Skin of body (tissue), 1 donor: ENCODE measurements at regions not wholly inside any gene's neighbourhood (a gene's known extent, or its start where the extent isn't known, plus 50 kb on each side); places are given as distances from the start of the nearest gene placed in this dataset.
"Not testable (repeated sequence)": the region's sequence is repeated elsewhere in the genome, so short reads cannot be mapped to it uniquely, and the experiment has no call there.

Experiments
- DNase-seq: peaks from one replicate; lab custom pipeline; 2025; lab: John Stamatoyannopoulos, UW

DNA sequence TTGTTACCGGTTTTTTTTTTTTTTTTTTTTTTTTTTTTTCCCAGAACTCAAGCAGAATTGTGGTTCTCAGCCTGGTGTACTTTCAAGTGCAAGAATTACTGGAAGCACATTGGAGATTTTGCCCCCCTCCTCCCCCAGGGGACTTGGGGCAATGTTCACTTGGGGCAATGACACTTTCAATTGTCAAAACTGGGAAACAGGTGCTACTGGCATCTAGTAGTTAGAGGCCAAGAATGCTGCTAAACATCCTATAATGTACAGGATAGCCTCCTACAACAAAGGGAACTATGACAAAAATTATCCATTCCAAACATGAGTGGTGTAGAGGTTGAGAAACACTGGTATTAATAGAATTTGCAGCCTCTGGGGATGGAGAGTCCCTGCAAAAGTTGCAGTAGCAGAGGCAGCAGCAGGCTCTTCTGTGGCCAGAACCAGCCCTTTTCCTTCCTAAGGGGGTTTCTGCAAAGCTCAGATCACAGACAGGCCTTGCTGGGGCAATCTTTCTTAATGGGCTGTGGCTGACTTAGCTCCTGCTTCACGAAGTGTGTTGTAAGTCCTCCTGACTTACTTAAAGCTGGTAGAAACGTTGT is 144.3 kb upstream of the MRPS22 start:
- DNase-seq = no peak

DNA sequence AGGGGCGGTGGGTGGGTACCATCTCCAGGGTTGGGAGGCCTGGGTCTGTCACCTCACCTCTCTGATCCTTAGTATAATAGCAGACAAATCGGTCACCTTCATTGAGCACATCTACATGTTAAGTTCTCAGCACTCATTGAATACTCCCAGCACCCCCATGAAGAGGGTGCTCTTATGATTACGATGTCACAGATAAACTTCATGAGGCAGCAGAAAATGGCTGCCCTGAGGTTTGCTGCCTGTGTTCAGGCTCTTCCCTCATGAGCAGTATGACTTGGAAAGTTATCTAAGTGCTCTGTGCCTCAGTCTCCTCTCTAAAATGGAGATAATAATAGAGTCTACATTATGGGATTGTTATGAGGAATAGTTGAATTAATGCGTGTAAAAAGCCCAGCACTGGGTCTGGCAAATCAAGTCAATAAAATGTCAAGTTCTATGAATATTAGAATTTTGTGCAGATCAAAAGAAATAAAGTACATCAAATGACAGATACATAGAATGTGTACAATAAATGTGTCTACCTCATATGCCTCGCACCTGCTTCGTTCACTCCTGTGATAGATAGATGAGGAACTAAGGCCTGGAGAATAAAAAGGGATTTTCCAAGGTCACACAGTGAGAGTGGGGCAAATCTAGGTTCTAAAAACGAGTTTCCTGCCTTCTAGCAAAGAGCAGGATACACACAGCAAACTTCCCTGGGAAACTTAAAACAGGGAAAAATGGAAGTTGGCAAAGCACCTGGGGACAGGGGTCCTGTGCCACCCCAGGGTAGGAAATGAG is 142.2 kb upstream of the MRPS22 start:
- DNase-seq = no peak

DNA sequence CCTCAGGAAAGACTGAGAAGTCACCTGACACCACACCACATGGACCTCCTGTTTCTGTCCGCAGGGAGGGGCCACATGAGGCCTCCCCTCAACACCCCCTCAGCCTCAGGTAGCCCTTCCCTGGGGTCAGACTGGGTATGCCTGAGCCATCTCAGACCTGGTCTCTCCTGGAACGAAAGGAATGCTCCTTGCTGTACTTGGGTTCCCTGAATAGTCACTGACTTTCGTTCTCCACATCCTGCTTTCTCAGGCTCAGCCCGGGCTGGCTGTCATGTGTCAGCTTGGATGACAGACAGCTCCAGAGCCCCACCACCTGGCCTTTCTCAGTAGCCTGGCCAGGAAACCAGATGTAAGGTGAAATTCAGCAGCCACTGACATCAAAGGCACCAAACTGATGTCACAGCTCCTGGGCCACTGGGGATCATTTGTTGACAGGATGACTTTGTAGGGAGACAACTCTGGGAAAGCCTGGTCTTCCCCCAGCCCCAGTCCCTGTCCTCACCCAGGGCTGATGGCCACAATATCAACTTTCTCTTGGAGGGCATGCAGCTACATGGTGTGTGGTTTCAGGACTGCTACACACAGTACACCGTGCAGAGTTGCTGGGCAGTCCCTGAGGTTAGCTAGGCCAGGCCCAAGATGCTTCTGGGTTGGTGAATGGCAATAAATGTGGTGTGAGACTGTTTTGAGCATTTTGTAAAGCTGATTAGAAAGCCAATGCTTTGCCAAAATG is 141.4 kb upstream of the MRPS22 start:
- no peak for DNase-seq

DNA sequence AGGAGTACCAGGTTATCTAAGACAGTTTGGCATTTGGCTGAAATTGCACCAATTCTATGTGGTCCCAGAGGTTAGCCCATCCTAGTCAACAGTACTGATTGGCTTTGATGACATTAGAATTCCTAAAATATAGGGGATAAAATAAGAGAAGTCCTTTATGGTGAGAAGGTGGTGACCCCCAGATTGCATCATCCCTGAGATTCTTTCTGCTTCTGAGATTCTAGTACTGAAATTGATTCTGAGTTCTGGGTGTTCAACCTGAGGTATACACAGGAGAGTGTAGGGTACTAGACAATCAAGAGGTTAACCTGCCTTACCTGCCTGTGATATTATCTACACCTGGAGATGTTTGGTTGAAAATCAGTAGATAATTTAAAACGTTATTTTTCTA is 140.9 kb upstream of the MRPS22 start:
- DNase-seq = no peak

DNA sequence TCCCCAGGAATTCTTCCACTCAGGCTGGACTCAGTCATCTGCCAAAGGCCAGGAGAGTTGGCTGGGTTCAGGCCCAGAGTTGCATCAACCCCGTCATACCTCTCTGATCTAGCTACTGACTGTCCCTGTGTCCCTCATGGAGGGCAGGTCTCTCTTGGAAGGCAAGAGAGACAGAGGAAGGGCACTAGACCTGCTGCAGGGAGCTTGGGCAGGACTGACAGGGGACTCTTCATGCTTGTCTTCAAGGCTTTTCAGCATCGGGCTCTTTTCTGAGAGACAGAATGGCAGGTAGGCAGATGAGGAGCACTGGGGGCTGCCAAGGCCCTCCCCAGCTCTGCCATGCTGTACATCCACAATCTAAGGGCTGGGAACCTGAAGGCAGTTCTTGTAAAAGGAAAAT is 140.1 kb upstream of the MRPS22 start:
- DNase-seq = no peak

DNA sequence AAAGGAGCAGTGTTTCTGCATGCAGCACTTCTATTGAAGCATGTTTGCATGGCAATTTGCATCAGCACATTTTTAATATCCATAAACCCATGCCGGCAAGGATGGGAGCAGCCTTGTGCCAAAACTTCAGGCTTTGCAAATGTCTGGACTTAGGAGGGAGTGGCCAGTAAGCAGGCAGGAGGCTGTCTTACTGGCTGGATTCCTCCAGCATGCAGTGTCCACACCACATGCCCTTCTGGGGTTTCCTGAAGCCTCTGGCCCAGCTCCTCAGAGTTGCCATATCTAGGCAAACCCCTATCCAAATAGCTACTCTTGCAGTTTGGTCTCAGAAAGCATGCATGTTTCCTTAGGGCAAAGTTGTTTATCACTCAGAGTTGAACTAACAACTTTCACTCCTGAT is 139.1 kb upstream of the MRPS22 start:
- DNase-seq = no peak

DNA sequence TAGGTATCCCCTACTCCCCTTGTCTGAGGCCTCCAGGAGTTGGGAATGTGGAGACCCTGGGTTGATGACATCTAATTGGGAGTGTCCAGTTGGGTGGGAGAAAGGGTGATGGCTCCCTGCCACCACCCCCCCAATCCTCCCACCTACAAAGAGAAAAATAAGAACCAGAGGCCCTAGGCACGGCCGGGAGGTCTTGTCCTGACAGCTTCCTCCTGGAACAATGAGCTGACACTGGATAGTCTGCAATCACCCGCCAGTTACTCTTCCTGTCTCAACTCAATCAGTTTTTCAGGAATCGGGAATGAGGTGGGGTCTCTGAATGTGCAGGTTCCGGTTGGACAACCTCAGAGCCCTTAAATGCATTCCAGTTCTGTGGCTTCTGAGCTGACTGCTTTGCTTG is 129.9 kb upstream of the MRPS22 start:
- no peak for DNase-seq

DNA sequence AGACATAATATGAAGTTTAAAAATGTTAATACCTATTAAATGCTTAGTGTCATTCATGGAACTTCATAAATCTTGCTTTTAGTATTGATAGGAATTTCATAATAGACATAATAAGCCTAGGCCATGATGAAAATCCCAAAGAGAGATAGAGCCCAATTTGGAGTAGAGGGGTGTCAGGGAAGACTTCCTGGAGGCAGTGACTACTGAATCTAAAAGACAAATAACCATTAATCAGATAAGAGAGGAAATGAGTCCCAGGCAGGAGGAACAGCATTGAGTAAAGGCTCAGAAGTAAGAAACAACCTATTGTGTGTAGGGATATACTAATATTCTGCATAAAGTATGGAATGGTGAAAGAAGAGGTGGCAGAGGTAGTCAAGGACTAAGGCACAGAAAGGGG is 126.9 kb upstream of the MRPS22 start:
- DNase-seq = no peak

DNA sequence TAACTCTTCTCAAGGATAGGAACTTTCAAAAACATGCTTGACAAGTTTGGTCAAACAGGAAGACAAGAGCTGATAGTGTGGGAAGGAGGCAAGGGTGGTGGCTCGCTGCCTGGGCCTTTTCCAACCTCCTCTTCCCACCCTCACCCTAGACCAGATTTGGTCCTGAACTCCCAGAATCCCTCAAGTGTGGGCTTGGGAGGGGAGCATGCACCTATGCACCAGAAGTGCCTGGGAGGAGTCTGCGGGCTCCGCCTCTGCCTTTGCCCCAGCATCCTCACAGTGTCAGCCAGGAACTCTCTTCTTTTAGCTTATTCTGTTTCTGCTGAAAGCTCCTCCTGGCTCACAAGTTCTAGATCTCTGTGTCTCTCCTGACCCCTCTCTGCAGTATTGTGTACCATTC is 126.2 kb upstream of the MRPS22 start:
- DNase-seq = no peak

DNA sequence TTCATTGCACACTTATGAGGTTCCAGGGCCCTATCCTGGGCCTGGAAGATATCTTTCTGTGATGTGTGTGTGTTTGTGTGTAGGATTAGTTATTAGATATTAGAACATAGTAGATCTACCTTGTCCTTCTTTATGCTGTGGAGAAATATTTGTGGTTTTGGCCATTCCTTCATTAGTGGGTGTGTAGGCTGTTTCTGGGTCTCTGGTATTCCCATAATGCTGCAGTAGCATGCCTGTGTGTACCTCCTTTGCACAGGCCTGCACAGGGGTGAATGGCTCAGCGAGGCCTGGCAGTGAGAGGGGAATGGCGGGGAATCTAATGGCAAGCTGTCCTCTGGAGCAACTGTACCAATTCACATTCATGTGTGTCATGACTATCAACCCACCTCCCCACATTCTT is 125.8 kb upstream of the MRPS22 start:
- no peak for DNase-seq

DNA sequence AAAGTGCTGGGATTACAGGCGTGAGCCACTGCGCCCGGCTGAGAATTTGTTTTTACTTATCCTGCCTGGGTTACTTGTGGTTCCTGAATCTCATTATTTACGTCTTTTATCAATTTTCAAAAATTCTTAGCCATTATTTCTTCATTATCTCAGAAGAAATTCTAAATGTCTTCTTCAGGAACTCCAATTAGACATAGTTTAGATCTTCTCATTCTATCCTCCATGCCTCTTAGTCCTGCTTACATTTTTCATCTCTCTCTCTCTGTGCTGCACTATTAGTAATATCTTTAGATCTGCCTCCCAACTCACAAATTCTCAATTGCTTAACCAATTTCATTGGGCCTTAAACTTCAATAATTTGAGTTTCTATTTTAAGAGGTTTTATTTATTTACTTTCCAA is 124.4 kb upstream of the MRPS22 start:
- DNase-seq = no peak

DNA sequence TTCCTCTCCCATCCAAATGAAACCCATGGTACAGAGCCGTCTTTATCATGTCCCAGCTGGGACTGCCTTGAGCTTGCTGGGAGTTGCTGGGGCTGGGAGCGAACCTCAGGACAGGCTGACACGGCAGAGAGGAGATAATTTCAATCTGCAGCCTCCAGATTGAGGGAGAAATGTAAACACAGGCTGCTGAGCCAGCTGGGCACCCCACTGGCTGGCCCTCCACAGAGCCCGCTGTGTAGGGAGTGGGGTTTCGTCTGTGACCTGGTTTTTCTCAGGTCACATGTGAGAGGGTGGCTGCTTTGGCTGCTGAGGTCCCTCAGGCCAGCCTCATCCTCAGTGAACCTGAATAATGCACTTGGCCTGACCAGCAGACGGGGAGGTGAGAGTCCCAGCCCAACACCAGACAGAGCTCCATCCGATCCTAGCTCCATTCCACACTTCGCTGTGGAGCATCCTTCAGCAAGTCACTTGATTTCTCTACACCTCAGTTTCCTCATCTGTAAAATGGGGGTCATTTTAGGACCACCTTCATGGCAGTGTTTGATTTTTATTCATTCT is 121.6 kb upstream of the MRPS22 start:
- no peak for DNase-seq

DNA sequence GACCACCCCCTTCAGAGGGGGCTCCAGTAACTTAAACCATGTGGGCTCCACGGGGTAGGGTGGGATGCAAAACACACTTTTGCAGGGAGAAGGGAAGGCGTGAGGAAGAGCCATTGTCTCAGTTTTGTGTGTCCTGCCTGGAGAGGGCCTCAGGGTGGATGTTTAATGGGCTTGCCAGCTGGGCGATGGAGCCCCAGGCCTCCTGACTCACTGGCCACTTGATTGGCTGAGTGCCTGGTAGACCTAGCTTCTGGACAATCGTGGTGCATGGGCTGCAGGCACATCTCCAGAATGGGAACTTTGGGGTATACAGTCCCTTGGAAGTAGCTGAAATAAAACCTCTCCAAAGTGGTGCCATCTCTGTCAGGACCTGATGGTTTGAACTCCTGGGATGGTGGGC is 118.3 kb upstream of the MRPS22 start:
- no peak for DNase-seq

DNA sequence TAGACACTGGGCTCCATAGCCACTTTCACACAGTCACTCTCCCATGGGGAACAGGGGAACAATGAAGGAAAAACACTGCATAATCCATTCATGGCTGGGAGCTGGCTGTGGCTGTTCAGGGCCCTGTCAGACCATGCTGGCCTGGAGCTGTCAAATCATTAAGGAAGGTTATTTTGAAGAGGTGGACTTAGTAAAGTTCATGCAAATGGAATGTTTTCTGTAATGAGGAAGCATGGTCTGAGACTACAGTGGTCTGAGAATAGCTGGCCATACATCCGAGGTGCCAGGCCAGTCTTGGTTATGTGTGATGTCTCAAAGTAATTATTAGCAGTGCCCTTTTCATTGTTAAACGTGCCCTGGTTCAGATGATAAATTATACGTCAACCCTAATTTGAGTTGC is 117.1 kb upstream of the MRPS22 start:
- no peak for DNase-seq

DNA sequence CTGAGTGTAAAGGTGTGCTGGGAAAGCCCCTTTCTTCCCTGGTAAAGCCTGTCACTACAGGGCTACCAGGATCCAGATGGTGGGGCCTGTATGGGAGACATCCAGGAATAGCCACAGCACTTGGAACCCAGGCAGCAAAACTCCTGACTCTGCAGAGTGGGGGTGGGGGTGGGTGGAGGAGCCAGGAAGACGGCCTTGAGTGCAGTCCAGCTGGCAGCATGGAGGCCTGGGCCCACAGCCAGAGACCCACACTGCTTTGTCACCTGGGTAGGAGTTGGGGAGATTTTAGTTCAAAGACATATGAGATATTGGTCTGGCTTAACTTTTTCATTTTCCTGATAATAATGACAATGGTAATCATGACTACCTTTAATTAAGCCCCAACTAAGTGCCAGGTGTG is 116.7 kb upstream of the MRPS22 start:
- DNase-seq = no peak

DNA sequence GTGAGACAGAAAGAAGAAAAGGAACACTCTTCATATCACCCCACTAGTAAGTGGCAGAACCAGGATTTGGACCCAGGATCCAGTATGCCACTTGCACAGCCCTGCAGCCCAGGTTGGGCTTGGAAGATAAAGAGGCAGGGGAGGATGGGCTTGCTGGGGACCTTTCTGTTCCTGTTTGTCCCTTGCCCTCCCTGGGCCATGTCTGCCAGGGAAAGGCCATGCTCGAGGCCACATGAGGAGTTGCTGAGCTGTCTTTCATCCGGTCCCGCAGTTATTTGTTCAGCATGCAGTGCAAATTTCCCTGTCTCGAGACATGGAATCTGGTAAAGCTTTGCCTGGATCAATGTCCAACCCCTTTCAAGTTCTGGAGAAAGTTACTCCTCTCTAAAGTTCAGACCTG is 116.0 kb upstream of the MRPS22 start:
- no peak for DNase-seq

DNA sequence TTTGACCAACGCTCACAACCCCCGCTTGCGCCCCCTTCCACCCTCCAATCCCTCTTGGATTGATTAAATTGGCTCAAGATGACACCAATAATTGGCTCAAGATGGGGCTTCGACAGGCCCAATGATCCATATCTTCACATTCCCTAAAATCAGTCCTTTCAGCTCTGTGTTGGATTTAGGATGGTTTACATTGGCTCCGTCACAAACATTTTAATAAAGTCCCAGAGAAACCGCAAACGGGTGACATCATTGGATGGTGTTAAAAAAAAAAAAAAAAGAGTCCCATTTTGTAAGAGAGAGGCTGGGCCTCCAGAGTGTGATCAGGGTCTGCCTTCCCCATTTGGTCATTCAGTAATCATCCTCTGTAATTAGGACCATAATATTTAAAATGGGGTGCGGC is 113.4 kb upstream of the MRPS22 start:
- peak; percentile 12 for DNase-seq

DNA sequence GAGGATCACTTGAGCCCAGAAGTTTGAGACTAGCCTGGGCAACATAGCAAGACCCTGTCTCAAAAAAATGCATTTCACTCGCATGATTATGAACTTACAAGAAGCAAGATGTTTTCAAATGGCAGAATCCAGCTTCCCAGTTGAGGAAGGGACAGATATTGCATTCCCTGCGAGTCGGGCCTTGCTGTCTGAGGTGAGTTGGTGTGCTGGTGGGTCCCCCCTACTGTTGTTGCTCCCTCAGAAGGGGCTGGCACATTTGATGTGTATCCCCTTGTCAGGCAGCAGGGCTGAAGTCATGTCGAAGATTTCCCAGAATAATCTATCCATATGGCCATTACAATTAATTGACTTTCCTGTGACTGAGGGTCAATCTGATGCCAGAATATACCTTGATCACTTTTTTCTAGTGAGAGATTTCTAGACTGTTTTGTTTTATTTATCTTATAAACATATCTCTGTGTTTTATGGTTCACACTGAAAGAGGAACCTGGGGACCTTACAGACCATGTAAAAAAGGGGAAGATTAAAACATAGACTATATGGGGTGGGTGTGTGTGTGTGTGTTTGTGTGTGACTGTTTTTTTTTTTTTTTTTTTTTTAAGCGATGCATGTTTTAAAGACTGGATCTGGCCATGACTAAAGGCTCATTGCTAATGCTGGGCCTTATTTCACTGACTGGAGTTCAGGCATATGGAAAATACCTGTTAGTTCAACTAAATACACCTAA is 112.1 kb upstream of the MRPS22 start:
- no peak for DNase-seq

DNA sequence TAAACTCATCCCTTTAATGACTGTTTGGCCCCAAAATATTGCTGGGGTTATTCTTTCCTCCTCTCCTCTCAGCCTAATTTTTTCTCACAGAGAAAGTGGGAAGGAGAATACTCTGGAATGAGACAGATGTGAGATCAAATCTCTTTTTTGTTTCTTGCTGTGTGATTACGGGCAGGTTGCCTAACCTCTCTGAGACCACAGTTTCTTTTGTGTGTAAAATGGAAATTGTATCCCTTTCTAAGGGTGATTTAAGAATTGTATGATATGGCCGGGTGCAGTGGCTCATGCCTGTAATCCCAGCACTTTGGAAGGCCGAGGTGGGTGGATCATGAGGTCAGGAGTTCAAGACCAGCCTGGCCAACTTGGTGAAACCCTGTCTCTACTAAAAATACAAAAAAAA is 111.5 kb upstream of the MRPS22 start:
- not testable (repeated sequence) for DNase-seq

DNA sequence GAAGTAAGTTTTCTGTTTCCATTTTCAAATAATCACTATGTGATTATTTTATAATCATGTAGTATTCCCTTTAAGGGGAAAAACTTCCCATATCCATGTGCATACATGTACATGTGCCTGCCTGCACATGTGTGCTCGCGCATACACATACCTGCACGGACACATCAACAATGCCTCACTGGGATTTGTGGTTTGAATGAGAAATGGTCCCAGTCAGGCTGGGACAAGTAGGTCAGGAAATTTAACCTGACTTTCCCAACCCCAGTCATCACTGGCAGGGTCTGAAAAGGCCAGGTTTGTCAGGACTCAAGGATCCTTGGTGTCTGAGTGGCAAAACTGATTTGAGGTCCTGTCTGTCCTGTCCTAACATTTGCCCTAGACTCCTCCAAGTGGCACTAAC is 109.3 kb upstream of the MRPS22 start:
- no peak for DNase-seq

DNA sequence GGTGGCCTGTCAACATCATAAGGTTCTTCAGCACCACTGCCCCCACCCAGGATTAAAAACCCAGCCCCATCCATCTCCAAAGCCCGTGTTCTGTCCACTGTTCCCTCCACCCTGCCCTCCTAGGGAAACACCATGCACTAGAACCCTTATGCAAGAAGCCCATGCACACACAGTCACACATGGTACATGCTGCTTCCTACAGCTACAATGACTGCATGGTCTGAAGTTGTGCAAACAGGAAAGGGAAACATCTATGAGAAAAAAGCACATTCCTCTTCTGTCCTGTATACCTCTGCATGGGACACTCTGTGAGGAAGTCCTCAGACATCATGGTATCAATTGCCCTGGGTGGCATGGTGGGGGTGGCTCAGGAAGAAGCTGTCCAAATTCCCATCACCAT is 108.6 kb upstream of the MRPS22 start:
- no peak for DNase-seq

DNA sequence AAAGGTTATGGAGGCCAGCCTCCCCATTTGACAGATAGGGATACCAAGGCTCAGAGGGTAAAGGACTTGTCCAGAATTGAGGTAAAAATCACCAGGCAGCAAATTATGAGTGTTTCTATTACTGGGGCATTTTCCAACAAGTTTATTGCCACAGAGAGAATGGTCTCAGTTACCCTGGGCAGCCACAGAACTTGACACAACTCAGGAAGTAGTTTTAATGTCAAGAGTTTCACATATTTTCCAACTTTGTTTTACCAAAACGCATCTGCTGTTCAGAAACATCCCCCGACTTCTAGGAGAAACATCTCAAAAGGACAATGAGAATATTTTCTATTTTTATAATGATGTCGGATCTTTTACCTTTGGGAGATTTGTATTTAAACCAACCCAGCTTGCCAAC is 107.5 kb upstream of the MRPS22 start:
- no peak for DNase-seq
